HCT116 (cell line): ENCODE measurements at regions not wholly inside any gene's neighbourhood (a gene's known extent, or its start where the extent isn't known, plus 50 kb on each side); places are given as distances from the start of the nearest gene placed in this dataset.

Source experiments
- ATF3 ChIP-seq: IDR thresholded peaks from 2 replicates; pipeline ENCODE4 v1.6.1; 2012
- CEBPB ChIP-seq: IDR thresholded peaks from 2 replicates; pipeline ENCODE4 v1.6.1; 2012; ENCODE audit warnings: low read depth
- ELF1 ChIP-seq: IDR thresholded peaks from 2 replicates; pipeline ENCODE4 v1.6.1; 2012; ENCODE audit warnings: low read depth, borderline replicate concordance
- EZH2 ChIP-seq: fragments of 200-600 bp; sonication (generic); IDR thresholded peaks from 2 replicates; pipeline ENCODE4 v1.6.1; 2017; ENCODE audit warnings: antibody characterized with exemption, mixed run types
- EZH2phosphoT487 ChIP-seq: fragments of 200-600 bp; IDR thresholded peaks from 2 replicates; pipeline ENCODE4 v1.6.1; 2018; ENCODE audit warnings: antibody characterized with exemption, borderline replicate concordance
- JUND ChIP-seq: IDR thresholded peaks from 2 replicates; pipeline ENCODE4 v1.6.1; 2012
- POLR2AphosphoS5 ChIP-seq: IDR thresholded peaks from 2 replicates; pipeline ENCODE4 v1.6.1; 2011; ENCODE audit warnings: mild to moderate bottlenecking, low read depth, low read length, moderate library complexity
- RAD21 ChIP-seq: IDR thresholded peaks from 2 replicates; pipeline ENCODE4 v1.6.1; 2012; ENCODE audit warnings: low read depth, mild to moderate bottlenecking
- TF ChIP-seq, protein P1 (sequence below): IDR thresholded peaks from 2 replicates; pipeline ENCODE4 v1.6.1; 2011; ENCODE audit warnings: mild to moderate bottlenecking, low read length, moderate library complexity; ENCODE audit not compliant: insufficient replicate concordance; ENCODE audit errors: extremely low read depth
- TF ChIP-seq, protein P2 (sequence below): IDR thresholded peaks from 2 replicates; pipeline ENCODE4 v1.6.1; 2012
- TF ChIP-seq, protein P3 (sequence below), 3 experiments: fragments of 200-600 bp in 1 of 3; sonication (generic) in 1 of 3; IDR thresholded peaks in 2 of 3; conservative IDR thresholded peaks in 1 of 3; 2 replicates each; pipeline ENCODE4 v1.5.1; 2012 to 2017; ENCODE audit warnings: low read depth in 2 of 3, low read length in 2 of 3, antibody characterized with exemption in 1 of 3, borderline replicate concordance in 1 of 3, control low read depth in 1 of 3, mild to moderate bottlenecking in 1 of 3, mixed read lengths in 1 of 3, mixed run types in 1 of 3, moderate library complexity in 1 of 3; ENCODE audit not compliant: insufficient read depth in 1 of 3

DNA sequence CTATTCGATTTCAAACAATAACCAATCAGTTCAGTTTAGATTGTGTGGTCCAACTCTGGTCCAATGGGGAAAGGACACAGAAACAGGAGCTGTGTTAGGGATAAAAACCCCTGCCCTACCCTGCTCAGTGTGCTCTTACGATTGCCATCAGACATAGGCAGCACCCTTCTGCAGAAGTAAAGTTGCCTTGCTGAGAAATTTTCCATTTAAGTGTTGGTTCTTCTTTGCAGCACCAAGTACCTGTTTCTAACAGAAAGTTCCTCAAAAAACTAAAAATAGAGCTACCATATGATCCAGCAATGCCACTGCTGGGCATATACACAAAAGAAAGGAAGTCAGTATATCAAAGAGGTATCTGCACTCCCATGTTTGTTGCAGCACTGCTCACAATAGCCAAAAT is 206.2 kb upstream of the CNTN4 start:
- TF ChIP-seq EZH2, result no peak
- no peak for TF ChIP-seq ELF1
- TF ChIP-seq, protein P1, sequence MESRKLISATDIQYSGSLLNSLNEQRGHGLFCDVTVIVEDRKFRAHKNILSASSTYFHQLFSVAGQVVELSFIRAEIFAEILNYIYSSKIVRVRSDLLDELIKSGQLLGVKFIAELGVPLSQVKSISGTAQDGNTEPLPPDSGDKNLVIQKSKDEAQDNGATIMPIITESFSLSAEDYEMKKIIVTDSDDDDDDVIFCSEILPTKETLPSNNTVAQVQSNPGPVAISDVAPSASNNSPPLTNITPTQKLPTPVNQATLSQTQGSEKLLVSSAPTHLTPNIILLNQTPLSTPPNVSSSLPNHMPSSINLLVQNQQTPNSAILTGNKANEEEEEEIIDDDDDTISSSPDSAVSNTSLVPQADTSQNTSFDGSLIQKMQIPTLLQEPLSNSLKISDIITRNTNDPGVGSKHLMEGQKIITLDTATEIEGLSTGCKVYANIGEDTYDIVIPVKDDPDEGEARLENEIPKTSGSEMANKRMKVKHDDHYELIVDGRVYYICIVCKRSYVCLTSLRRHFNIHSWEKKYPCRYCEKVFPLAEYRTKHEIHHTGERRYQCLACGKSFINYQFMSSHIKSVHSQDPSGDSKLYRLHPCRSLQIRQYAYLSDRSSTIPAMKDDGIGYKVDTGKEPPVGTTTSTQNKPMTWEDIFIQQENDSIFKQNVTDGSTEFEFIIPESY, result no peak
- TF ChIP-seq ATF3, result no peak
- TF ChIP-seq CEBPB, result no peak
- TF ChIP-seq, protein P2, sequence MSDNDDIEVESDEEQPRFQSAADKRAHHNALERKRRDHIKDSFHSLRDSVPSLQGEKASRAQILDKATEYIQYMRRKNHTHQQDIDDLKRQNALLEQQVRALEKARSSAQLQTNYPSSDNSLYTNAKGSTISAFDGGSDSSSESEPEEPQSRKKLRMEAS, result no peak
- TF ChIP-seq, protein P3, sequence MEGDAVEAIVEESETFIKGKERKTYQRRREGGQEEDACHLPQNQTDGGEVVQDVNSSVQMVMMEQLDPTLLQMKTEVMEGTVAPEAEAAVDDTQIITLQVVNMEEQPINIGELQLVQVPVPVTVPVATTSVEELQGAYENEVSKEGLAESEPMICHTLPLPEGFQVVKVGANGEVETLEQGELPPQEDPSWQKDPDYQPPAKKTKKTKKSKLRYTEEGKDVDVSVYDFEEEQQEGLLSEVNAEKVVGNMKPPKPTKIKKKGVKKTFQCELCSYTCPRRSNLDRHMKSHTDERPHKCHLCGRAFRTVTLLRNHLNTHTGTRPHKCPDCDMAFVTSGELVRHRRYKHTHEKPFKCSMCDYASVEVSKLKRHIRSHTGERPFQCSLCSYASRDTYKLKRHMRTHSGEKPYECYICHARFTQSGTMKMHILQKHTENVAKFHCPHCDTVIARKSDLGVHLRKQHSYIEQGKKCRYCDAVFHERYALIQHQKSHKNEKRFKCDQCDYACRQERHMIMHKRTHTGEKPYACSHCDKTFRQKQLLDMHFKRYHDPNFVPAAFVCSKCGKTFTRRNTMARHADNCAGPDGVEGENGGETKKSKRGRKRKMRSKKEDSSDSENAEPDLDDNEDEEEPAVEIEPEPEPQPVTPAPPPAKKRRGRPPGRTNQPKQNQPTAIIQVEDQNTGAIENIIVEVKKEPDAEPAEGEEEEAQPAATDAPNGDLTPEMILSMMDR (IDR thresholded peaks at IDR 0.05 in 2 of 3, conservative IDR thresholded peaks at IDR 0.05 in 1 of 3; ENCODE audit: borderline replicate concordance in 1 of 3, insufficient read depth in 1 of 3, low read depth in 2 of 3, low read length in 2 of 3), result no peak
- no peak for TF ChIP-seq EZH2phosphoT487
- no peak for TF ChIP-seq RAD21
- no peak for TF ChIP-seq POLR2AphosphoS5
- no peak for TF ChIP-seq JUND
